ENCODE measurements at regions not wholly inside any gene's neighbourhood (a gene's known extent, or its start where the extent isn't known, plus 50 kb on each side); places are given as distances from the start of the nearest gene placed in this dataset.
"Not testable (repeated sequence)": the region's sequence is repeated elsewhere in the genome, so short reads cannot be mapped to it uniquely, and the experiment has no call there.

GRCh38 chr13:21228738-21229137 is 52.3 kb downstream of the MRPL57 start:
- no peak for DNase-seq

- DNase-seq: no peak
These were observed 53.0 kb downstream of the MRPL57 start for GRCh38 chr13:21229241-21230024.

- DNase-seq: no peak
These were observed 54.1 kb downstream of the MRPL57 start for GRCh38 chr13:21230516-21230915.

GRCh38 chr13:21231426-21231940 is 55.0 kb downstream of the MRPL57 start:
- no peak for DNase-seq

GRCh38 chr13:21232196-21232595 is 55.7 kb downstream of the MRPL57 start:
- DNase-seq: peak; percentile 22

- DNase-seq: no peak
These were observed 56.1 kb downstream of the MRPL57 start for GRCh38 chr13:21232599-21232998.

GRCh38 chr13:21233086-21233485 is 56.6 kb downstream of the MRPL57 start:
- no peak for DNase-seq

- DNase-seq: no peak
These were observed 58.1 kb downstream of the MRPL57 start for GRCh38 chr13:21234526-21234925.

DNA sequence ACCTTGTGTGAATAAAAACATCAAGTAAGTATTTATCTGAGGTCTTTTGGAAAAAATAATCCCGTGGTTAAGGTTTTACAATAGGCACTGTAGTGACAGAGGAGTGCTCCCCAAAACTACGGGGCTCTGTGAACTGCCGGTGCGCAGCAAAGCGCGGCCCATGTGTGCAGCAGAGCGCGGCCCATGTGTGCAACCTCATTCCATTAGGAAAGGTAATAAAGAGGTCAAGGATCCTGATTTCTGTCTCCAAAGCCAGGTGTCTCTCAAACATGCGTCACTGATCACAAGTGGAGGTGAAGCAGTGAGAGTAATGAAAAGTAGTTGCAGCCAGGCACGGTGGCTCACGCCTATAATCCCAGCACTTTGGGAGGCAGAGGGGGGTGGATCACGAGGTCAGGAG is 58.7 kb downstream of the MRPL57 start:
- no peak for DNase-seq

DNA sequence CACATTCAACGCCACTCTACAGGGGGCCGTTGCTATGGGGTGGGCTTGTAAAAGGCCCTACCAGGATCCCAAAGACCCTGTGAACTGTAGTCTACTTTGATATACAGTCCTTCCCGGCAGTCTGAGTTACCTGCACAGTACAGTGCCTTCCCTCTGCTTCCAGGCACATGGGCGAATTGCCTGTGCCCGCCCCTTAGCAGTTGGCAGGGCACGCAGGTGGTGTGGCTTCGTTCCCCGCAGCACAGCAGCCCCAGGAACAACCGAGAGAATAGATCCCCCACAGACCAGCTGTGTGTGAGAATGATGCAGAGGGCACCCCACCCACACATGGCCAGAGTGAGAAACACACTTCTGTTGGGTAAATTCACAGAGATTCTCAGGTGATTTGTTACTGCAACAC is 60.6 kb downstream of the MRPL57 start:
- DNase-seq: no peak

DNA sequence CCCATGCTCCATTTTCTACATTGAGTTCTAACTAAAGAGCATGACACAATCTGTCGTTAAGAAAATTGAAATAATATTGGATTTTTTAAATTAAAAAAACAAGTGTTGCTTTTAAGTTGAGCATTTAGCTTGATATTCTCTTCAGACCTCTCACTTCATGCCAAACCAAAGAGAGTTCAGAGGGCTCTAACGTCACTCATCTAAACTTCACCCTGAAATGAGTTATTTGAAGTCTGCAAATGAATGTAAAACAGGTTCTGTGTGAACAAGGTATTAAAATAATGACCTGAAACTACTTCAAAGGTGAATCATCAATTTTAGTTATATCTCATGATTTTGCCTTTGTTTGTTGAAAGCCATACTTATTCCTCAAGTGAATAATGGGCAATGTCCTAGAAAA is 61.8 kb downstream of the MRPL57 start:
- DNase-seq: no peak

GRCh38 chr13:21240586-21240985 is 64.1 kb downstream of the MRPL57 start:
- no peak for DNase-seq

- DNase-seq: no peak
These were observed 65.8 kb downstream of the MRPL57 start for GRCh38 chr13:21242236-21242635.

DNA sequence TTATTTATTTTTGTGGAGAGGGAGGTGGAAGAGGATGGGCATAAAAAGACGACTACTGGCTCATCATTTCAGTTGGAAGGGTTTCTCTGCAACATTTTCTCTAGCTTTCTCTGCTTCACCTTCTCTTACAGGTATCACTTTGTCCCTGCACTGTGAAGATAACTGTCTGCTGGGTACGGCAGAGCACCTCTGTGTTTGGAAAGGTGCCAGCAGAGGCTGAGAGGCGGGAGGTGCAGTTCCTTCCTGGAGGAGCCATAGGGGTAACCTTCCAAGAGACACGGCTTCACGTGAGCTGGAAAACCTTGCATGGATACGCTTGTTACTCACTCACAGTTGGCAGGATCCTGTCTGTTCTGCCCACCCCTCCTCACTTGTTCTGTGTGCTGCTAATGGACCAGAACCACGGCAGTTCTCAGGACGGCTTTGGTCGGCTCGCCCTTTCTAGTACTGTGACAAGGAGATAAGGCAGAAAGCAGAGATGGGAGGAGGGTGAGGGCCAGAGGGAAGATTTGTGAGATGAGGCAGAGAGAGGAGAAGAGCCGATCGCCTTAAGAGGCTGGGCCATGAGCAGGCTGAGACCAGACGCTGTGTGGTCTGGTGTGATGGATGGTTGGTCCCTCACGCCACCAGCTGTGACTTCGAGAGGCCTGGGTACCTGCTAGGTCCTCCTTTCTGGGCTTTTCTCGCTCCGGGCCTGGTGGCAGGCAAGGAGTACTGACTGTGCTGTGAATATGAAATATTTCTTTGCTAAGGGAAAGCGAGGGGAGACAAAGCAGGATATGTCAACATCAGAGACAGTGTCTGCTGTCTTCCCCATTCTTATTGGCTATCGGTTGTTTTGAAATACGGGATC is 66.8 kb downstream of the MRPL57 start:
- DNase-seq: no peak

- not testable (repeated sequence) for DNase-seq
These were observed 67.4 kb downstream of the MRPL57 start for GRCh38 chr13:21243898-21244184.

DNA sequence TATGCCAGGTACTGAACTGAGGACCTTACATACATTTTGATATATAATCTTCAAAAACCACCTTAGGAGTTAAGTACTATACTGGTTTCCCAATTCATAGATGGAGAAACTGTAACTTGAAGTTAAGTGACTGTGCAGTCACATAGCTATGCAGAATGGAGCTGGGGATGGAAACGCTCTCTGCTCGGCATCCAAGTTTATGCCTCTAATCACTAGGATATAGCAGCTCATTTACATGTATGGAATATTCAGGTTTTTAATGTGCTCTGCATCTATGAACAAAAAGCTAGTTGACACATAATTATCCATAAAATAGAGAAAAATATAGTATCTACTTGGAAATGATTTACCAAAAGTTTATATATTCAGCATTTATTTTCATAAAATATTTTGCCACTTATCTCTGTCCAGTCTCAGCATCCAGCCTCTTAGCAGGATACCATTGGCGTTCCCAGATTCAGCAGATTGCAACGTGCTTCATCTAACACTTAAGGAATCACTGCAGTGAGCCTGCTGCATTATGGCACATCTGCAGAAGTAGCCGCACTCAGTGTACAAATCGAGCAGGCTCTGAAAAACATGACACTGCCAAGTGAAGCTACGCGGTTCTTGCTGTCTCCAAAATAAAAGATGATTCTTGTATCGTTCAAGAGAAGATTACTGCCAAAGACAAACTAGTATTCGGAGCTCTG is 70.4 kb downstream of the MRPL57 start:
- DNase-seq: no peak

DNA sequence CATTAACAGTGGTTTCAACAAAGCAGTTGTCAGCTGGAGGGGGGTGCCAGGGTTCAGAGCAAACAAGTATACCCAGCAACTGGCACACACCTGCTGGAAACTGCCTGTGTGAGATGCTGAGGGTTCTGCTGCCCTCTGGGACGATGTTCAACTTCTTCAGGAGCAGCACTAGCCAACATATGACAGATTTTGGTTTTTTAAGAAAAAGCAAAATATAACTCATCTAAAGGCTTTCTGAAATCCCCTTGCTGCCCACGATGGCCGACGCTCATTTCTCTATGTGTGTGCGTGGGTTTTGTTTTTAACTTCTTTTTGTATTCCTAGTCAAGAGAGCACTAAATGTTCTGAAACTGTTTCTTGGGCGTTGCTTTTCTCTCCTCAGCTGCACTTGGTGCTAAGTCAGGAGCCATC is 79.9 kb downstream of the MRPL57 start:
- no peak for DNase-seq

DNA sequence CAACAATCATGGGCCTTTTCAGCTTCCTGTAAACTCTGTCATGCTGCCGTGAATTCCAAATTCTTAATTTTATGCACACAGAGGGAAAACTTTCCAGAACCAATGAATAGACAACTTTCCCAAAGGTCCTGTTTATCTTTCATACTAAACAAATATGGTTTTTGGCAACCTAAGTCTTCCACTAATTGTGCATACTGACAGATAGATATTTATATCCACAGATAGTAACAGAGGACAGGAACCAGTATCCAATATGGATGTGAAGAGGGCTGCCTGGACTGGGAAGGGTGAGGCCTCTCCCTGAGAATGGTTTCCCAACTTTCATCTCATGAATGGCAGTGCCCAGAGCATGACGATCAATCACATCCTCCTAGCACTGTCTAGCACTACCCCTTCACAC is 80.4 kb downstream of the MRPL57 start:
- no peak for DNase-seq

- no peak for DNase-seq
These were observed 83.4 kb downstream of the MRPL57 start for GRCh38 chr13:21259571-21260455.

GRCh38 chr13:21260561-21261290 is 84.3 kb downstream of the MRPL57 start:
- not testable (repeated sequence) for DNase-seq

GRCh38 chr13:21261487-21262216 is 85.2 kb downstream of the MRPL57 start:
- DNase-seq: not testable (repeated sequence)

Data from SIG-M5 (cell line).